Karpas-422 (cell line): ENCODE measurements at regions not wholly inside any gene's neighbourhood (a gene's known extent, or its start where the extent isn't known, plus 50 kb on each side); places are given as distances from the start of the nearest gene placed in this dataset.

Source experiments
- DNase-seq: peaks from one replicate; pipeline ENCODE4 v3.0.0-alpha.2; 2015
- H2AFZ ChIP-seq: fragments of 200-600 bp; sonication (generic); 2 replicates; pipeline ENCODE4 v1.6.1; 2014; ENCODE audit warnings: antibody characterized with exemption, low read length, mixed read lengths
- H3K27ac ChIP-seq: fragments of 200-600 bp; sonication (generic); 2 replicates; pipeline ENCODE4 v1.5.1; 2014; ENCODE audit warnings: mild to moderate bottlenecking, low read length, moderate library complexity
- H3K27me3 ChIP-seq: fragments of 200-600 bp; sonication (generic); 2 replicates; pipeline ENCODE4 v1.6.1; 2014; ENCODE audit warnings: low read length, mixed read lengths
- H3K36me3 ChIP-seq: fragments of 200-600 bp; sonication (generic); 2 replicates; pipeline ENCODE4 v1.6.1; 2014; ENCODE audit warnings: low read length, mixed read lengths; ENCODE audit not compliant: insufficient read depth
- H3K4me1 ChIP-seq: fragments of 200-600 bp; sonication (generic); 2 replicates; pipeline ENCODE4 v1.6.1; 2014; ENCODE audit warnings: mild to moderate bottlenecking, low read length, mixed read lengths
- H3K4me2 ChIP-seq: fragments of 200-600 bp; sonication (generic); 2 replicates; pipeline ENCODE4 v1.6.1; 2014; ENCODE audit warnings: low read length, low read depth, mild to moderate bottlenecking; ENCODE audit not compliant: poor library complexity, severe bottlenecking
- H3K4me3 ChIP-seq: fragments of 200-600 bp; sonication (generic); 2 replicates; pipeline ENCODE4 v1.5.1; 2014; ENCODE audit warnings: mild to moderate bottlenecking, antibody characterized with exemption, low read length, mixed read lengths
- H3K79me2 ChIP-seq: fragments of 200-600 bp; sonication (generic); 2 replicates; pipeline ENCODE4 v1.6.1; 2014; ENCODE audit warnings: mild to moderate bottlenecking, low read length, mixed read lengths
- H3K9ac ChIP-seq: fragments of 200-600 bp; sonication (generic); 2 replicates; pipeline ENCODE4 v1.6.0; 2014; ENCODE audit warnings: low read length
- H3K9me2 ChIP-seq: fragments of 200-600 bp; sonication (generic), shearing (Covaris generic); replicated peaks from 2 replicates; pipeline ENCODE4 v1.6.0; 2014; ENCODE audit warnings: mild to moderate bottlenecking, low read length, moderate library complexity; ENCODE audit not compliant: insufficient read depth
- H3K9me3 ChIP-seq: fragments of 300-700, 200-600 bp; sonication (generic); 2 replicates; pipeline ENCODE4 v1.6.1; 2014; ENCODE audit warnings: low read length, mixed read lengths
- H4K20me1 ChIP-seq: fragments of 200-600 bp; sonication (generic); 2 replicates; pipeline ENCODE4 v1.6.1; 2014; ENCODE audit warnings: mild to moderate bottlenecking, antibody characterized with exemption, low read length, low read depth; ENCODE audit not compliant: insufficient read depth

GRCh38 chr6:105988321-105988720 is 97.8 kb upstream of the PRDM1 start:
- H2AFZ ChIP-seq: no peak overlapping the region
- DNase-seq: no peak
- H3K4me3 ChIP-seq: no peak overlapping the region
- H3K9me2 ChIP-seq: no peaks in the 10 kb centered on the region
- H4K20me1 ChIP-seq: no peaks in the 10 kb centered on the region
- no peaks in the 10 kb centered on the region for H3K27me3 ChIP-seq
- no peak overlapping the region for H3K27ac ChIP-seq
- H3K4me2 ChIP-seq: no peak overlapping the region
- peaks cover 16% of the 10 kb centered on the region for H3K4me1 ChIP-seq
- H3K9me3 ChIP-seq: no peaks in the 10 kb centered on the region
- H3K79me2 ChIP-seq: no peaks in the 10 kb centered on the region
- H3K9ac ChIP-seq: no peak overlapping the region
- H3K36me3 ChIP-seq: no peaks in the 10 kb centered on the region

- Histone ChIP-seq H3K9me2 (no peaks in the 10 kb centered on the region), H3K27me3 (no peaks in the 10 kb centered on the region), H3K4me1 (peaks cover 9% of the 10 kb centered on the region), H3K4me3 (no peak overlapping the region), H3K79me2 (no peaks in the 10 kb centered on the region), H3K36me3 (no peaks in the 10 kb centered on the region), H3K27ac (no peak overlapping the region), H3K9me3 (no peaks in the 10 kb centered on the region), H2AFZ (no peak overlapping the region), H3K9ac (no peak overlapping the region), H3K4me2 (no peak overlapping the region), H4K20me1 (no peaks in the 10 kb centered on the region)
- no peak for DNase-seq
These were observed 98.6 kb upstream of the PRDM1 start for GRCh38 chr6:105987516-105987915.

GRCh38 chr6:105986998-105987397 is 99.1 kb upstream of the PRDM1 start:
- Histone ChIP-seq H3K4me2 (no peak overlapping the region), H3K9me3 (no peaks in the 10 kb centered on the region), H3K27me3 (no peaks in the 10 kb centered on the region), H3K79me2 (no peaks in the 10 kb centered on the region), H3K4me1 (peaks cover 8% of the 10 kb centered on the region), H3K36me3 (no peaks in the 10 kb centered on the region), H2AFZ (no peak overlapping the region), H3K9me2 (no peaks in the 10 kb centered on the region), H3K4me3 (no peak overlapping the region), H4K20me1 (no peaks in the 10 kb centered on the region), H3K27ac (no peak overlapping the region), H3K9ac (no peak overlapping the region)
- DNase-seq: no peak

DNA sequence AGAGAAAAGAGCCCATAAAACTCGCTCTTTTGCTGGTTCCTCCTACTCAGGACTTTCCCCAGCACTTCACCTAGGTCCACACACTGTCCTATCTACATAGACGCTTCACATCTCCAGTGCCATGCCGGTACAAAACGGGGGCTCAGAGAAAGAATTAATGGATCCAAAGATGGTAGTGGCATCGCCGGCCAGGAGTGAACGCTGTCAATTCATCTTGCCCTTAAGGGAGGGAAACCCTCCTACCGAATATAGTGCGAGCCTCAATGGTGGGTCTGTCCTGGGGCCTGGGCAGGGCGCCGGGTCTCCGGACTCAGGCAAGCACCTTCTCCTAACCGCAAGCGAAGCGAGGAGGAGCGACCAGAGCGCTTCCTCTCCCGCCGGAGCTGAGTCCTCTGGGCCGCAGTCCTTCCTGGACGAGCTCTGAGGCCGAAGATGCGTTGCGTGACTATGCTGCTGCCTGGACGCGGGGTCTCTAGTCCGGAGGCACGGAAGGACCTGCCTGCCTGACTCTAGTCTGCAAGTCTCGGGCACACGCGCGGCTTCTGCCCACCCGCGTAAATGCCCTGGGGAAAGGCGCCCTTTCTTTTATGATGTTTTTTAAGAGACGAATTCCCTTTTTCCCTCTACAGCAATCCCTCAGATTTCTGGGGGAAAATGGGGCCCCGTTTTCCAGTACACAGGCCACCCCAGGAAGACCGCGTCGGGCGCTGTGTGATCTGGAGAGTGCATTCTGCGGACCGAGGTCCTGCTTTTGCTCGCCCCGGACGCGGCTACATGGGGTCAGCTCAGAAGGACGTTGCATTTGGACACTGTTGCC is 100.1 kb upstream of the PRDM1 start:
- Histone ChIP-seq H3K79me2 (no peaks in the 10 kb centered on the region), H3K27ac (no peak overlapping the region), H3K4me3 (no peak overlapping the region), H3K4me2 (no peak overlapping the region), H2AFZ (no peak overlapping the region; the same call in 1 of the 2 replicates), H3K9ac (no peak overlapping the region), H4K20me1 (no peaks in the 10 kb centered on the region), H3K9me2 (no peaks in the 10 kb centered on the region), H3K9me3 (no peaks in the 10 kb centered on the region), H3K36me3 (no peaks in the 10 kb centered on the region), H3K4me1 (no peaks in the 10 kb centered on the region), H3K27me3 (no peaks in the 10 kb centered on the region)
- DNase-seq: no peak

GRCh38 chr6:105985098-105985815 is 100.9 kb upstream of the PRDM1 start:
- no peaks in the 10 kb centered on the region for H3K27me3 ChIP-seq
- no peak overlapping the region for H3K4me3 ChIP-seq
- no peaks in the 10 kb centered on the region for H3K79me2 ChIP-seq
- H3K4me2 ChIP-seq: no peak overlapping the region
- no peaks in the 10 kb centered on the region for H3K9me3 ChIP-seq
- H3K36me3 ChIP-seq: no peaks in the 10 kb centered on the region
- no peak overlapping the region for H3K9ac ChIP-seq
- no peak for DNase-seq
- no peaks in the 10 kb centered on the region for H4K20me1 ChIP-seq
- H3K27ac ChIP-seq: no peak overlapping the region
- no peak overlapping the region; the same call in 1 of the 2 replicates for H2AFZ ChIP-seq
- no peaks in the 10 kb centered on the region for H3K9me2 ChIP-seq
- H3K4me1 ChIP-seq: no peaks in the 10 kb centered on the region

GRCh38 chr6:105983763-105984162 is 102.4 kb upstream of the PRDM1 start:
- H3K27ac ChIP-seq: no peak overlapping the region
- H3K9me3 ChIP-seq: no peaks in the 10 kb centered on the region
- no peak overlapping the region for H3K9ac ChIP-seq
- no peak overlapping the region for H3K4me3 ChIP-seq
- H2AFZ ChIP-seq: no peak overlapping the region
- H3K79me2 ChIP-seq: no peaks in the 10 kb centered on the region
- no peaks in the 10 kb centered on the region for H4K20me1 ChIP-seq
- no peak overlapping the region for H3K4me2 ChIP-seq
- no peaks in the 10 kb centered on the region for H3K36me3 ChIP-seq
- peaks cover 7% of the 10 kb centered on the region for H3K4me1 ChIP-seq
- DNase-seq: no peak
- H3K9me2 ChIP-seq: no peaks in the 10 kb centered on the region
- H3K27me3 ChIP-seq: no peaks in the 10 kb centered on the region

- H3K27ac ChIP-seq: no peak overlapping the region
- H3K27me3 ChIP-seq: no peaks in the 10 kb centered on the region
- H3K4me1 ChIP-seq: peaks cover 15% of the 10 kb centered on the region
- no peak overlapping the region for H3K4me3 ChIP-seq
- no peaks in the 10 kb centered on the region for H3K9me3 ChIP-seq
- no peaks in the 10 kb centered on the region for H3K9me2 ChIP-seq
- H3K4me2 ChIP-seq: no peak overlapping the region
- H3K9ac ChIP-seq: no peak overlapping the region
- H2AFZ ChIP-seq: no peak overlapping the region
- no peaks in the 10 kb centered on the region for H3K36me3 ChIP-seq
- DNase-seq: no peak
- H4K20me1 ChIP-seq: no peaks in the 10 kb centered on the region
- H3K79me2 ChIP-seq: no peaks in the 10 kb centered on the region
These were observed 103.2 kb upstream of the PRDM1 start for GRCh38 chr6:105982761-105983540.

DNA sequence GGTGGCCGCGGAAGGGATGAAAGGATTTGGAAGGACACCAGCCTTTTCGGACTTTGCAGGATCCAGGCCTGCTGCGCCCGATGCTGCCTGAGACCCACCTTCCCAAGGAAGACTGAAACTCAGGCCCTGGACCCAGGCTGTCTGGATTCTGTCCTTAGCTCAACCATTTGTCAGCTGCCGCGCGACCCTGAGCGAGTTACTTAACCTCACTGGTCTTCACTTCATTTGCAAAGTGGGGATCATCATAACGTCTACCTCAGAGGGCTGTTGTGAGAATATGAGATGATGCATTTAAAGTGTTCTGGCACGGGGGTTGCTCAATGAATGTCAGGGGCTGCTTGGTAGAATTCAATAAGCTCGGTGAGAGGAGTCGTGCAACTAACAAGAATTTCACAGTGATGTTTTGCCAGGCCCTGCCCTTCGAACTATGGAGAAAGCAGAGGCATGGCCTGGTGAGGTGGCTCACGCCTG is 104.2 kb upstream of the PRDM1 start:
- Histone ChIP-seq H3K27me3 (no peaks in the 10 kb centered on the region), H4K20me1 (no peaks in the 10 kb centered on the region), H3K4me1 (peaks cover 16% of the 10 kb centered on the region), H3K4me2 (no peak overlapping the region), H3K36me3 (no peaks in the 10 kb centered on the region), H3K9me2 (no peaks in the 10 kb centered on the region), H3K4me3 (no peak overlapping the region), H3K27ac (no peak overlapping the region), H3K79me2 (no peaks in the 10 kb centered on the region), H3K9ac (no peak overlapping the region), H2AFZ (no peak overlapping the region), H3K9me3 (no peaks in the 10 kb centered on the region)
- no peak for DNase-seq
